ENCODE measurements at regions not wholly inside any gene's neighbourhood (a gene's known extent, or its start where the extent isn't known, plus 50 kb on each side); places are given as distances from the start of the nearest gene placed in this dataset.

DNA sequence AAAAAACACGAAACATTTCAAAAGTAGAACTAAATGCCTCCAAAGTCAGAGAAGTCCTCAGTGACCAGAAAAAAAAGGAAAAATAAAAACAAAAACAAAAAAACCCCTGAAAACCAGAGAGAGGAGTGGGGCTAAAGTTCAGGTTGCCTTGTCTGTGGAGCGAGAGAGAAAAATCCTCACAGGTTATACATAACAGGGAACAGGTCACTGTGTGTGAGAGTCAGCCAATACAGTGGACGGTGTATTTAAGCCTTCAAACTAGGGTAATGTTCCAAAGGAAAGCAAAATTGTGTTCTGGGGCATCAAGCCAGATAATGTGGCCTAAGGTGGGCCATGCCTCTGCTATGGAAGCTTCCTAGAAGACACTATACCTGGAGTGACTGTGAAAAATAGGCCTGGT is 216.1 kb upstream of the SUCLG2 start:
- Histone ChIP-seq H4K5ac (ENCODE audit: insufficient read length, low read depth, low read length) (no peak overlapping the region), H4K91ac (replicated peaks; ENCODE audit: insufficient read length, low read length) (no peak overlapping the region), H2BK20ac (ENCODE audit: low read length) (no peak overlapping the region), H3K14ac (ENCODE audit: insufficient read length) (no peak overlapping the region), H3K23me2 (ENCODE audit: low read depth, low read length) (no peaks in the 10 kb centered on the region), H3K4me3 (ENCODE audit: extremely low read depth in 1 of 4, insufficient read depth in 2 of 4, low read depth in 3 of 4, low read length in 4 of 4) (no peak overlapping the region), H3K9me3 (ENCODE audit: insufficient read depth in 2 of 2, low read depth in 1 of 2, low read length in 1 of 2) (no peaks in the 10 kb centered on the region), H3K27ac (ENCODE audit: low read depth, low read length) (no peak overlapping the region), H3K18ac (ENCODE audit: extremely low read depth, low read length) (no peak overlapping the region), H2BK12ac (ENCODE audit: low read depth, low read length) (no peak overlapping the region), H2BK15ac (ENCODE audit: low read length) (no peak overlapping the region), H4K8ac (ENCODE audit: extremely low read depth, insufficient read depth, low read length) (no peak overlapping the region), H2BK5ac (ENCODE audit: low read depth, low read length) (no peak overlapping the region), H2BK120ac (replicated peaks; ENCODE audit: low read depth, low read length) (no peak overlapping the region), H3K4me1 (replicated peaks in 1 of 4; ENCODE audit: control insufficient read depth in 3 of 4, insufficient read depth in 4 of 4, low read length in 3 of 4) (no peaks in the 10 kb centered on the region), H3K27me3 (replicated peaks in 1 of 4; ENCODE audit: control insufficient read depth in 3 of 4, extremely low read depth in 1 of 4, insufficient read depth in 3 of 4, low read length in 3 of 4) (no peaks in the 10 kb centered on the region), H2AK5ac (ENCODE audit: low read depth, low read length) (no peak overlapping the region), H3K79me2 (ENCODE audit: control insufficient read depth in 1 of 2, insufficient read depth in 2 of 2, low read length in 2 of 2) (no peaks in the 10 kb centered on the region), H3K56ac (replicated peaks; ENCODE audit: insufficient read length, low read depth, low read length) (no peak overlapping the region), H3K36me3 (ENCODE audit: control insufficient read depth in 2 of 4, insufficient read depth in 4 of 4, low read length in 3 of 4) (no peaks in the 10 kb centered on the region), H4K20me1 (replicated peaks in 1 of 2; ENCODE audit: control insufficient read depth in 1 of 2, insufficient read depth in 2 of 2, low read length in 2 of 2) (no peaks in the 10 kb centered on the region), H3K23ac (ENCODE audit: insufficient read length) (no peak overlapping the region), H2AFZ (ENCODE audit: low read length) (no peak overlapping the region), H3K4me2 (ENCODE audit: insufficient read depth in 1 of 2, low read depth in 2 of 2, low read length in 2 of 2) (no peak overlapping the region), H3K4ac (replicated peaks; ENCODE audit: insufficient read length, low read depth, low read length) (no peak overlapping the region), H3K9ac (replicated peaks in 1 of 4; ENCODE audit: extremely low read depth in 1 of 4, low read depth in 3 of 4, low read length in 3 of 4) (no peak overlapping the region), H3K79me1 (ENCODE audit: low read depth, low read length) (no peaks in the 10 kb centered on the region)
- no peak for TF ChIP-seq CTBP2 (IDR thresholded peaks at IDR 0.05; ENCODE audit: borderline replicate concordance, insufficient read depth, insufficient read length, low read length)
- TF ChIP-seq GTF2F1 (IDR thresholded peaks at IDR 0.05; ENCODE audit: borderline replicate concordance, low read depth, low read length) = no peak
- no peak for TF ChIP-seq RBBP5 (IDR thresholded peaks at IDR 0.05; ENCODE audit: borderline replicate concordance, low read depth, low read length)
- TF ChIP-seq JUN (IDR thresholded peaks at IDR 0.05; ENCODE audit: low read depth, low read length) = no peak
- TF ChIP-seq TAF1 (IDR thresholded peaks at IDR 0.05; ENCODE audit: low read depth, low read length) = no peak
- TF ChIP-seq SIRT6 (IDR thresholded peaks at IDR 0.05; ENCODE audit: low read length) = no peak
- no peak for TF ChIP-seq CHD2 (IDR thresholded peaks at IDR 0.05; ENCODE audit: low read length)
- TF ChIP-seq EGR1 (IDR thresholded peaks at IDR 0.05; ENCODE audit: borderline replicate concordance, low read depth, low read length) = no peak
- TF ChIP-seq CEBPB (IDR thresholded peaks at IDR 0.05; ENCODE audit: low read depth, low read length) = no peak
- no peak for TF ChIP-seq SRF (IDR thresholded peaks at IDR 0.05; ENCODE audit: low read depth, low read length)
- TF ChIP-seq KDM1A (IDR thresholded peaks at IDR 0.05; ENCODE audit: borderline replicate concordance, low read length) = no peak
- TF ChIP-seq RAD21 (IDR thresholded peaks at IDR 0.05 in 1 of 2, conservative IDR thresholded peaks at IDR 0.05 in 1 of 2; ENCODE audit: low read depth in 2 of 2, low read length in 2 of 2) = no peak
- TF ChIP-seq RFX5 (IDR thresholded peaks at IDR 0.05; ENCODE audit: borderline replicate concordance, low read depth, low read length) = no peak
- TF ChIP-seq BCL11A (IDR thresholded peaks at IDR 0.05; ENCODE audit: low read depth in 2 of 2, low read length in 2 of 2) = no peak
- 74% methylated on average over 3 of the region's 3 CpGs; no CpG with 5 or more reads in 1 of the 2 experiments for WGBS, 2 experiments (ENCODE audit: extremely low coverage in 1 of 2, insufficient coverage in 1 of 2, insufficient read length in 1 of 2, insufficient replicate concordance in 2 of 2, low coverage in 1 of 2, low lambda C conversion rate in 2 of 2, missing lambda C conversion rate in 1 of 2)
- ChIA-PET POLR2A (ENCODE audit: partially characterized antibody) (no interaction called here), CTCF (ENCODE audit: partially characterized antibody) (interaction anchor here (0.6 kb wide), 2 partner anchors 81 to 741 kb away, joined by 3 read pairs; no protein-coding TSS in a partner anchor)
- FAIRE-seq (no peak), DNase-seq (ENCODE audit: low read depth in 1 of 2, low spot score in 2 of 2) (no peak)
